ENCODE measurements at regions not wholly inside any gene's neighbourhood (a gene's known extent, or its start where the extent isn't known, plus 50 kb on each side); places are given as distances from the start of the nearest gene placed in this dataset.
A peak's percentile ranks its signal among the peaks of the same experiment; 100 is the strongest.

- H3K27ac ChIP-seq (ENCODE audit: low read depth, low read length): no peak overlapping the region
- no peak overlapping the region for H3K4me3 ChIP-seq (ENCODE audit: low read depth in 1 of 5, low read length in 5 of 5)
- no peak overlapping the region for H3K9ac ChIP-seq (ENCODE audit: low read length in 5 of 5)
- H3K36me3 ChIP-seq (ENCODE audit: control insufficient read depth in 5 of 5, insufficient read depth in 5 of 5, low read length in 5 of 5): no peaks in the 10 kb centered on the region
- no peaks in the 10 kb centered on the region for H3K27me3 ChIP-seq (ENCODE audit: control insufficient read depth in 5 of 5, insufficient read depth in 4 of 5, low read length in 5 of 5)
- peaks cover 0 to 3% (median 0%) of the 10 kb centered on the region in 5 donors for H3K9me3 ChIP-seq (ENCODE audit: control insufficient read depth in 5 of 5, low read length in 5 of 5)
- H3K4me1 ChIP-seq (ENCODE audit: control insufficient read depth in 5 of 5, insufficient read depth in 5 of 5, low read length in 5 of 5): no peaks in the 10 kb centered on the region
Observed at GRCh38 chr5:165134155-165134554, 1628.7 kb downstream of the MAT2B start.

- Histone ChIP-seq H3K27ac (ENCODE audit: low read depth, low read length) (no peak overlapping the region), H3K27me3 (ENCODE audit: control insufficient read depth in 5 of 5, insufficient read depth in 4 of 5, low read length in 5 of 5) (no peaks in the 10 kb centered on the region), H3K9ac (ENCODE audit: low read length in 5 of 5) (no peak overlapping the region), H3K4me1 (ENCODE audit: control insufficient read depth in 5 of 5, insufficient read depth in 5 of 5, low read length in 5 of 5) (no peaks in the 10 kb centered on the region), H3K36me3 (ENCODE audit: control insufficient read depth in 5 of 5, insufficient read depth in 5 of 5, low read length in 5 of 5) (no peaks in the 10 kb centered on the region), H3K9me3 (ENCODE audit: control insufficient read depth in 5 of 5, low read length in 5 of 5) (peaks cover 0 to 1% (median 0%) of the 10 kb centered on the region in 5 donors), H3K4me3 (ENCODE audit: low read depth in 1 of 5, low read length in 5 of 5) (no peak overlapping the region)
Observed at GRCh38 chr5:165135565-165135964, 1630.1 kb downstream of the MAT2B start.

GRCh38 chr5:165137701-165138100 is 1632.3 kb downstream of the MAT2B start:
- no peak overlapping the region for H3K4me3 ChIP-seq (ENCODE audit: low read depth in 1 of 5, low read length in 5 of 5)
- H3K36me3 ChIP-seq (ENCODE audit: control insufficient read depth in 5 of 5, insufficient read depth in 5 of 5, low read length in 5 of 5): no peaks in the 10 kb centered on the region
- H3K9ac ChIP-seq (ENCODE audit: low read length in 5 of 5): no peak overlapping the region
- H3K27ac ChIP-seq (ENCODE audit: low read depth, low read length): no peak overlapping the region
- H3K27me3 ChIP-seq (ENCODE audit: control insufficient read depth in 5 of 5, insufficient read depth in 4 of 5, low read length in 5 of 5): no peaks in the 10 kb centered on the region
- no peaks in the 10 kb centered on the region for H3K9me3 ChIP-seq (ENCODE audit: control insufficient read depth in 5 of 5, low read length in 5 of 5)
- no peaks in the 10 kb centered on the region for H3K4me1 ChIP-seq (ENCODE audit: control insufficient read depth in 5 of 5, insufficient read depth in 5 of 5, low read length in 5 of 5)

- H3K27ac ChIP-seq (ENCODE audit: low read depth, low read length): no peak overlapping the region
- H3K9me3 ChIP-seq (ENCODE audit: control insufficient read depth in 5 of 5, low read length in 5 of 5): no peaks in the 10 kb centered on the region
- no peak overlapping the region for H3K4me3 ChIP-seq (ENCODE audit: low read depth in 1 of 5, low read length in 5 of 5)
- no peaks in the 10 kb centered on the region for H3K36me3 ChIP-seq (ENCODE audit: control insufficient read depth in 5 of 5, insufficient read depth in 5 of 5, low read length in 5 of 5)
- no peaks in the 10 kb centered on the region for H3K4me1 ChIP-seq (ENCODE audit: control insufficient read depth in 5 of 5, insufficient read depth in 5 of 5, low read length in 5 of 5)
- H3K27me3 ChIP-seq (ENCODE audit: control insufficient read depth in 5 of 5, insufficient read depth in 4 of 5, low read length in 5 of 5): no peaks in the 10 kb centered on the region
- H3K9ac ChIP-seq (ENCODE audit: low read length in 5 of 5): no peak overlapping the region
Observed at GRCh38 chr5:165138236-165138635, 1632.8 kb downstream of the MAT2B start.

DNA sequence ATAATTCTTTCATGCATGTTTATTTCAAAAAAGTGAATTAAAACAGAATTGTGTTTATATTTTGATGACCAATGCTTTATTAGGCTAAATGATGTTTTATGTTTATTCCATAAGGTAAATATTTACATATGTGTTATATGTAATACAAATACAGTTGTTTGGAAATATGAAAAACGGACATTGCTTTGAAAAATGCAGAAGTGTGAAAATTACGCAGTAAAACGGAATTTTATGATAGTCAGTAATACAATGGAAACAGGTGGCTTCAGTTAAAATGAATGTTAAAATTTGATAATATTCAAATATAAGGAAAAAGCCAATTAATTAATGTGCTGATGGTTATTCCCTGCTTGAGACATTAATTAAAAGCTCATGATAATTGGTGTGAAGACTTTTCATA is 1633.8 kb downstream of the MAT2B start:
- no peaks in the 10 kb centered on the region for H3K36me3 ChIP-seq (ENCODE audit: control insufficient read depth in 5 of 5, insufficient read depth in 5 of 5, low read length in 5 of 5)
- no peaks in the 10 kb centered on the region for H3K27me3 ChIP-seq (ENCODE audit: control insufficient read depth in 5 of 5, insufficient read depth in 4 of 5, low read length in 5 of 5)
- H3K27ac ChIP-seq (ENCODE audit: low read depth, low read length): no peak overlapping the region
- H3K9me3 ChIP-seq (ENCODE audit: control insufficient read depth in 5 of 5, low read length in 5 of 5): no peaks in the 10 kb centered on the region
- H3K4me1 ChIP-seq (ENCODE audit: control insufficient read depth in 5 of 5, insufficient read depth in 5 of 5, low read length in 5 of 5): peaks cover 0 to 8% (median 6%) of the 10 kb centered on the region in 5 donors
- H3K9ac ChIP-seq (ENCODE audit: low read length in 5 of 5): no peak overlapping the region
- H3K4me3 ChIP-seq (ENCODE audit: low read depth in 1 of 5, low read length in 5 of 5): no peak overlapping the region

GRCh38 chr5:165139721-165140120 is 1634.3 kb downstream of the MAT2B start:
- Histone ChIP-seq H3K27me3 (ENCODE audit: control insufficient read depth in 5 of 5, insufficient read depth in 4 of 5, low read length in 5 of 5) (no peaks in the 10 kb centered on the region), H3K9ac (ENCODE audit: low read length in 5 of 5) (no peak overlapping the region), H3K36me3 (ENCODE audit: control insufficient read depth in 5 of 5, insufficient read depth in 5 of 5, low read length in 5 of 5) (no peaks in the 10 kb centered on the region), H3K4me1 (ENCODE audit: control insufficient read depth in 5 of 5, insufficient read depth in 5 of 5, low read length in 5 of 5) (peaks cover 0 to 10% (median 6%) of the 10 kb centered on the region in 5 donors), H3K4me3 (ENCODE audit: low read depth in 1 of 5, low read length in 5 of 5) (no peak overlapping the region), H3K9me3 (ENCODE audit: control insufficient read depth in 5 of 5, low read length in 5 of 5) (no peaks in the 10 kb centered on the region), H3K27ac (ENCODE audit: low read depth, low read length) (no peak overlapping the region)

DNA sequence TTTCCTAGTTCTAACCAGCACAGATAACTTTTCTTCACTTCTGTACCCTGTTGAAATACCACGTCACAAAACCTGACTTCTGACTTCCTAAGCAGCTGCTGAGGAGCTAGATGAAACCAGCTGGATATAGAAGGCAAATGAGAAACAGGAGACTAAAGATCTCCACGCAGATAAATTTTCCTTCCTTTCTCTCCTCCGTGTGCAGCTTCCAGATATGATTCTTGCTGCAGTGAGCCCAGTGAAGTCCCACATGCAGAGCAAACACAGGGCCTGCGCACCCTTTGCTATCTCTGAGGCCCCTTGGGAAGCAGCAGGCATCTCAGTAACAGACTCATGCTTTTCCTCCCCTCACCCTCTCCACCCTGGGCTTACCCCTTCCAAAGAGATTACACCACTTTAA is 1638.3 kb downstream of the MAT2B start:
- no peaks in the 10 kb centered on the region for H3K27me3 ChIP-seq (ENCODE audit: control insufficient read depth in 5 of 5, insufficient read depth in 4 of 5, low read length in 5 of 5)
- H3K9me3 ChIP-seq (ENCODE audit: control insufficient read depth in 5 of 5, low read length in 5 of 5): no peaks in the 10 kb centered on the region
- no peaks in the 10 kb centered on the region for H3K36me3 ChIP-seq (ENCODE audit: control insufficient read depth in 5 of 5, insufficient read depth in 5 of 5, low read length in 5 of 5)
- H3K27ac ChIP-seq (ENCODE audit: low read depth, low read length): no peak overlapping the region
- H3K4me3 ChIP-seq (ENCODE audit: low read depth in 1 of 5, low read length in 5 of 5): no peak overlapping the region
- peaks cover 0 to 17% (median 6%) of the 10 kb centered on the region in 5 donors for H3K4me1 ChIP-seq (ENCODE audit: control insufficient read depth in 5 of 5, insufficient read depth in 5 of 5, low read length in 5 of 5)
- H3K9ac ChIP-seq (ENCODE audit: low read length in 5 of 5): peak overlapping the region in 1 of 5 donors; percentile 1

DNA sequence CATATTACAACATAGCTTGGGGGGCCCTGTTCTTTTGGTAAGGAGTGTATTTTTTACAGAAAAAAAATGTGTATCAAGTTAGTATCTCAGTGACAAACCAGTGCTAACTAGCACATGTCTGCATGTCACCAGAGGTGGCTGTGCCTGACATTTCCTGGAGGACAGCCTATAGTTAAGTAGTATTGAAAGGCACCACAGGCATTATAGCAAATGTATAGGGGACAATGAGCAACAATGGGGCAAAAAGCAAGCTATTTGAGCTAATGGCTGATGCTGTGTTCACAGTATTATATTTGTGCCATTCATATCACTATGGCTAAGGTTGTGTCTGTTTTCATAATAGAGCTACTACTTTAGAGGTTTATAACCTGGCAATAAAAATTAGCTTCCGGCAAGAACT is 1644.0 kb downstream of the MAT2B start:
- H3K4me1 ChIP-seq (ENCODE audit: control insufficient read depth in 5 of 5, insufficient read depth in 5 of 5, low read length in 5 of 5): peaks cover 0 to 8% (median 0%) of the 10 kb centered on the region in 5 donors
- no peaks in the 10 kb centered on the region for H3K9me3 ChIP-seq (ENCODE audit: control insufficient read depth in 5 of 5, low read length in 5 of 5)
- no peaks in the 10 kb centered on the region for H3K27me3 ChIP-seq (ENCODE audit: control insufficient read depth in 5 of 5, insufficient read depth in 4 of 5, low read length in 5 of 5)
- H3K27ac ChIP-seq (ENCODE audit: low read depth, low read length): no peak overlapping the region
- no peaks in the 10 kb centered on the region for H3K36me3 ChIP-seq (ENCODE audit: control insufficient read depth in 5 of 5, insufficient read depth in 5 of 5, low read length in 5 of 5)
- no peak overlapping the region for H3K4me3 ChIP-seq (ENCODE audit: low read depth in 1 of 5, low read length in 5 of 5)
- H3K9ac ChIP-seq (ENCODE audit: low read length in 5 of 5): no peak overlapping the region

DNA sequence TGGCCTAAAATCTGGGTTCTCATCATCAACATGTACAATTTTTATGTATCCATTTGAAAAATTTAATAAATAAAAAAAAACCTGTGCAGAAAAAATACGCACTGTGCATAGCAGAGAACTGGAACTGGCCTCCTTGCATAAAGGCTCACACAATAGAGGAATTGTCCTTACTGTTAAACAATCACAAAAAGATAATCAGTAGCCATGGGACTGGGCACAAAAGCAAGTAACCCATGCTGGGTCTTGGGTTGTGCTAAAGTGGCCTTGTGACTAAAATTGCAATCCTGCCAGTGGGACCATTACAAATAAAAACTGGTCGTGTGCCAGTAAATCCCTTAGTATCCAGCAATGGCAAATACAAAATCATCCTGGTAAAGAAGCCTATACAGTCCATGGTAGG is 1646.6 kb downstream of the MAT2B start:
- H3K9me3 ChIP-seq (ENCODE audit: control insufficient read depth in 5 of 5, low read length in 5 of 5): no peaks in the 10 kb centered on the region
- no peaks in the 10 kb centered on the region for H3K4me1 ChIP-seq (ENCODE audit: control insufficient read depth in 5 of 5, insufficient read depth in 5 of 5, low read length in 5 of 5)
- H3K27me3 ChIP-seq (ENCODE audit: control insufficient read depth in 5 of 5, insufficient read depth in 4 of 5, low read length in 5 of 5): no peaks in the 10 kb centered on the region
- no peak overlapping the region for H3K27ac ChIP-seq (ENCODE audit: low read depth, low read length)
- H3K36me3 ChIP-seq (ENCODE audit: control insufficient read depth in 5 of 5, insufficient read depth in 5 of 5, low read length in 5 of 5): no peaks in the 10 kb centered on the region
- no peak overlapping the region for H3K4me3 ChIP-seq (ENCODE audit: low read depth in 1 of 5, low read length in 5 of 5)
- no peak overlapping the region for H3K9ac ChIP-seq (ENCODE audit: low read length in 5 of 5)

- Histone ChIP-seq H3K36me3 (ENCODE audit: control insufficient read depth in 5 of 5, insufficient read depth in 5 of 5, low read length in 5 of 5) (no peaks in the 10 kb centered on the region), H3K4me1 (ENCODE audit: control insufficient read depth in 5 of 5, insufficient read depth in 5 of 5, low read length in 5 of 5) (no peaks in the 10 kb centered on the region), H3K27ac (ENCODE audit: low read depth, low read length) (no peak overlapping the region), H3K9me3 (ENCODE audit: control insufficient read depth in 5 of 5, low read length in 5 of 5) (no peaks in the 10 kb centered on the region), H3K27me3 (ENCODE audit: control insufficient read depth in 5 of 5, insufficient read depth in 4 of 5, low read length in 5 of 5) (no peaks in the 10 kb centered on the region), H3K4me3 (ENCODE audit: low read depth in 1 of 5, low read length in 5 of 5) (no peak overlapping the region), H3K9ac (ENCODE audit: low read length in 5 of 5) (no peak overlapping the region)
Observed at GRCh38 chr5:165157219-165157618, 1651.8 kb downstream of the MAT2B start.

GRCh38 chr5:165161204-165161603 is 1655.8 kb downstream of the MAT2B start:
- H3K4me3 ChIP-seq (ENCODE audit: low read depth in 1 of 5, low read length in 5 of 5): no peak overlapping the region
- no peaks in the 10 kb centered on the region for H3K9me3 ChIP-seq (ENCODE audit: control insufficient read depth in 5 of 5, low read length in 5 of 5)
- H3K9ac ChIP-seq (ENCODE audit: low read length in 5 of 5): no peak overlapping the region
- H3K36me3 ChIP-seq (ENCODE audit: control insufficient read depth in 5 of 5, insufficient read depth in 5 of 5, low read length in 5 of 5): no peaks in the 10 kb centered on the region
- H3K4me1 ChIP-seq (ENCODE audit: control insufficient read depth in 5 of 5, insufficient read depth in 5 of 5, low read length in 5 of 5): no peaks in the 10 kb centered on the region
- H3K27ac ChIP-seq (ENCODE audit: low read depth, low read length): no peak overlapping the region
- H3K27me3 ChIP-seq (ENCODE audit: control insufficient read depth in 5 of 5, insufficient read depth in 4 of 5, low read length in 5 of 5): no peaks in the 10 kb centered on the region

Measured in subcutaneous abdominal adipose tissue (tissue), 5 donors.